ENCODE measurements at regions not wholly inside any gene's neighbourhood (a gene's known extent, or its start where the extent isn't known, plus 50 kb on each side); places are given as distances from the start of the nearest gene placed in this dataset.
"Not testable (repeated sequence)": the region's sequence is repeated elsewhere in the genome, so short reads cannot be mapped to it uniquely, and the experiment has no call there.

- Histone ChIP-seq H3K27ac (replicated peaks; ENCODE audit: low read length) (no peak overlapping the region), H3K36me3 (replicated peaks in 1 of 2; ENCODE audit: control insufficient read depth in 2 of 2, insufficient read depth in 2 of 2, low read length in 2 of 2) (no peaks in the 10 kb centered on the region), H3K14ac (ENCODE audit: low read length) (no peak overlapping the region), H2BK15ac (ENCODE audit: low read length) (no peak overlapping the region), H2AFZ (ENCODE audit: low read length) (no peak overlapping the region), H3K4me1 (ENCODE audit: control insufficient read depth in 2 of 2, insufficient read depth in 1 of 2, low read depth in 1 of 2, low read length in 2 of 2) (no peaks in the 10 kb centered on the region), H3K9ac (ENCODE audit: low read depth, low read length, poor library complexity) (no peak overlapping the region), H4K8ac (ENCODE audit: low read depth, low read length) (no peak overlapping the region), H3K4me2 (ENCODE audit: insufficient read depth, low read length, poor library complexity, severe bottlenecking) (no peak overlapping the region), H3K27me3 (ENCODE audit: control insufficient read depth in 3 of 3, insufficient read depth in 3 of 3, low read depth in 1 of 3, low read length in 3 of 3) (no peaks in the 10 kb centered on the region), H3K9me3 (replicated peaks in 1 of 2; ENCODE audit: control insufficient read depth in 2 of 2, insufficient read depth in 1 of 2, low read depth in 1 of 2, low read length in 2 of 2) (no peaks in the 10 kb centered on the region), H3K4ac (ENCODE audit: low read length) (no peak overlapping the region), H4K91ac (ENCODE audit: low read depth, low read length, poor library complexity) (no peak overlapping the region), H2AK5ac (ENCODE audit: low read depth, low read length) (no peak overlapping the region), H2BK120ac (ENCODE audit: low read depth, low read length) (no peak overlapping the region), H3K4me3 (ENCODE audit: low read length in 2 of 2) (no peak overlapping the region), H3K79me1 (ENCODE audit: low read depth, low read length) (no peaks in the 10 kb centered on the region), H3K18ac (ENCODE audit: low read length) (no peak overlapping the region), H2BK12ac (ENCODE audit: low read length) (no peak overlapping the region), H3K23ac (ENCODE audit: low read depth, low read length, poor library complexity) (no peak overlapping the region), H2BK5ac (ENCODE audit: low read length) (no peak overlapping the region)
- no peak for DNase-seq (ENCODE audit: low spot score)
- no CpG with 5 or more reads among the region's 7 CpGs for WGBS, 2 donors (ENCODE audit: extremely low coverage in 2 of 2, insufficient read length in 2 of 2, insufficient replicate concordance in 1 of 2)
Measured at GRCh38 chr7:106750773-106751172, 89.8 kb upstream of the CCDC71L start.

GRCh38 chr7:106752367-106752766 lies 91.4 kb upstream of the CCDC71L start:
- Histone ChIP-seq H3K79me1 (ENCODE audit: low read depth, low read length) (no peaks in the 10 kb centered on the region), H2BK120ac (ENCODE audit: low read depth, low read length) (no peak overlapping the region), H4K8ac (ENCODE audit: low read depth, low read length) (no peak overlapping the region), H3K27me3 (ENCODE audit: control insufficient read depth in 3 of 3, insufficient read depth in 3 of 3, low read depth in 1 of 3, low read length in 3 of 3) (no peaks in the 10 kb centered on the region), H3K9me3 (replicated peaks in 1 of 2; ENCODE audit: control insufficient read depth in 2 of 2, insufficient read depth in 1 of 2, low read depth in 1 of 2, low read length in 2 of 2) (no peaks in the 10 kb centered on the region), H2BK12ac (ENCODE audit: low read length) (no peak overlapping the region), H3K27ac (replicated peaks; ENCODE audit: low read length) (no peak overlapping the region), H3K4me1 (ENCODE audit: control insufficient read depth in 2 of 2, insufficient read depth in 1 of 2, low read depth in 1 of 2, low read length in 2 of 2) (no peaks in the 10 kb centered on the region), H2BK15ac (ENCODE audit: low read length) (no peak overlapping the region), H2AFZ (ENCODE audit: low read length) (no peak overlapping the region), H3K14ac (ENCODE audit: low read length) (no peak overlapping the region), H4K91ac (ENCODE audit: low read depth, low read length, poor library complexity) (no peak overlapping the region), H3K9ac (ENCODE audit: low read depth, low read length, poor library complexity) (no peak overlapping the region), H2AK5ac (ENCODE audit: low read depth, low read length) (no peak overlapping the region), H3K36me3 (replicated peaks in 1 of 2; ENCODE audit: control insufficient read depth in 2 of 2, insufficient read depth in 2 of 2, low read length in 2 of 2) (no peaks in the 10 kb centered on the region), H3K4me3 (ENCODE audit: low read length in 2 of 2) (no peak overlapping the region), H3K23ac (ENCODE audit: low read depth, low read length, poor library complexity) (no peak overlapping the region), H3K4ac (ENCODE audit: low read length) (no peak overlapping the region), H2BK5ac (ENCODE audit: low read length) (no peak overlapping the region), H3K4me2 (ENCODE audit: insufficient read depth, low read length, poor library complexity, severe bottlenecking) (no peak overlapping the region), H3K18ac (ENCODE audit: low read length) (no peak overlapping the region)
- WGBS, 2 donors (ENCODE audit: extremely low coverage in 2 of 2, insufficient read length in 2 of 2, insufficient replicate concordance in 1 of 2) = no CpG with 5 or more reads among the region's 1 CpG
- DNase-seq (ENCODE audit: low spot score) = no peak

- H3K36me3 ChIP-seq (replicated peaks in 1 of 2; ENCODE audit: control insufficient read depth in 2 of 2, insufficient read depth in 2 of 2, low read length in 2 of 2); H3K4me1 ChIP-seq (ENCODE audit: control insufficient read depth in 2 of 2, insufficient read depth in 1 of 2, low read depth in 1 of 2, low read length in 2 of 2); H3K27ac ChIP-seq (replicated peaks; ENCODE audit: low read length); H2BK120ac ChIP-seq (ENCODE audit: low read depth, low read length); H3K79me1 ChIP-seq (ENCODE audit: low read depth, low read length); H3K4me2 ChIP-seq (ENCODE audit: insufficient read depth, low read length, poor library complexity, severe bottlenecking); H3K27me3 ChIP-seq (ENCODE audit: control insufficient read depth in 3 of 3, insufficient read depth in 3 of 3, low read depth in 1 of 3, low read length in 3 of 3); H3K4ac ChIP-seq (ENCODE audit: low read length); H2BK12ac ChIP-seq (ENCODE audit: low read length); H3K18ac ChIP-seq (ENCODE audit: low read length); H3K9me3 ChIP-seq (replicated peaks in 1 of 2; ENCODE audit: control insufficient read depth in 2 of 2, insufficient read depth in 1 of 2, low read depth in 1 of 2, low read length in 2 of 2); H3K14ac ChIP-seq (ENCODE audit: low read length); H3K9ac ChIP-seq (ENCODE audit: low read depth, low read length, poor library complexity); H2BK5ac ChIP-seq (ENCODE audit: low read length); H2BK15ac ChIP-seq (ENCODE audit: low read length); H3K23ac ChIP-seq (ENCODE audit: low read depth, low read length, poor library complexity); H3K4me3 ChIP-seq (ENCODE audit: low read length in 2 of 2); H4K8ac ChIP-seq (ENCODE audit: low read depth, low read length); H2AK5ac ChIP-seq (ENCODE audit: low read depth, low read length); DNase-seq (ENCODE audit: low spot score); H2AFZ ChIP-seq (ENCODE audit: low read length); H4K91ac ChIP-seq (ENCODE audit: low read depth, low read length, poor library complexity): not testable (repeated sequence)
- WGBS, 2 donors (ENCODE audit: extremely low coverage in 2 of 2, insufficient read length in 2 of 2, insufficient replicate concordance in 1 of 2) = no CpG with 5 or more reads among the region's 3 CpGs
Measured at GRCh38 chr7:106755024-106755423, 94.1 kb upstream of the CCDC71L start.

- Histone ChIP-seq H3K4me1 (ENCODE audit: control insufficient read depth in 2 of 2, insufficient read depth in 1 of 2, low read depth in 1 of 2, low read length in 2 of 2) (no peaks in the 10 kb centered on the region), H3K23ac (ENCODE audit: low read depth, low read length, poor library complexity) (no peak overlapping the region), H3K27ac (replicated peaks; ENCODE audit: low read length) (no peak overlapping the region), H4K91ac (ENCODE audit: low read depth, low read length, poor library complexity) (no peak overlapping the region), H2BK15ac (ENCODE audit: low read length) (no peak overlapping the region), H2BK5ac (ENCODE audit: low read length) (no peak overlapping the region), H3K14ac (ENCODE audit: low read length) (no peak overlapping the region), H2AFZ (ENCODE audit: low read length) (no peak overlapping the region), H3K18ac (ENCODE audit: low read length) (no peak overlapping the region), H3K79me1 (ENCODE audit: low read depth, low read length) (no peaks in the 10 kb centered on the region), H3K9me3 (replicated peaks in 1 of 2; ENCODE audit: control insufficient read depth in 2 of 2, insufficient read depth in 1 of 2, low read depth in 1 of 2, low read length in 2 of 2) (no peaks in the 10 kb centered on the region), H3K4ac (ENCODE audit: low read length) (no peak overlapping the region), H4K8ac (ENCODE audit: low read depth, low read length) (no peak overlapping the region), H2BK120ac (ENCODE audit: low read depth, low read length) (no peak overlapping the region), H3K4me3 (ENCODE audit: low read length in 2 of 2) (no peak overlapping the region), H3K9ac (ENCODE audit: low read depth, low read length, poor library complexity) (no peak overlapping the region), H3K27me3 (ENCODE audit: control insufficient read depth in 3 of 3, insufficient read depth in 3 of 3, low read depth in 1 of 3, low read length in 3 of 3) (no peaks in the 10 kb centered on the region), H3K36me3 (replicated peaks in 1 of 2; ENCODE audit: control insufficient read depth in 2 of 2, insufficient read depth in 2 of 2, low read length in 2 of 2) (no peaks in the 10 kb centered on the region), H3K4me2 (ENCODE audit: insufficient read depth, low read length, poor library complexity, severe bottlenecking) (no peak overlapping the region), H2BK12ac (ENCODE audit: low read length) (no peak overlapping the region), H2AK5ac (ENCODE audit: low read depth, low read length) (no peak overlapping the region)
- no peak for DNase-seq (ENCODE audit: low spot score)
- no CpG with 5 or more reads among the region's 1 CpG for WGBS, 2 donors (ENCODE audit: extremely low coverage in 2 of 2, insufficient read length in 2 of 2, insufficient replicate concordance in 1 of 2)
Measured at GRCh38 chr7:106755641-106756040, 94.7 kb upstream of the CCDC71L start.

Measured in neuronal stem cell (in vitro differentiated cells).